HepG2 (cell line): ENCODE measurements at regions not wholly inside any gene's neighbourhood (a gene's known extent, or its start where the extent isn't known, plus 50 kb on each side); places are given as distances from the start of the nearest gene placed in this dataset.

Experiments used
- AKAP8 ChIP-seq: sonication (generic); formaldehyde crosslinking; IDR thresholded peaks from 2 replicates; pipeline ENCODE4 v1.5.1; 2020; ENCODE audit warnings: mild to moderate bottlenecking, missing genetic modification reagents
- BCL6 ChIP-seq: IDR thresholded peaks from 2 replicates; pipeline ENCODE4 v1.6.1; 2016; ENCODE audit warnings: missing genetic modification reagents, missing compliant biosample characterization
- FOXA3 ChIP-seq: IDR thresholded peaks from 2 replicates; pipeline ENCODE4 v1.6.1; 2016; ENCODE audit warnings: missing genetic modification reagents, missing compliant biosample characterization
- HOXA5 ChIP-seq: sonication (generic); formaldehyde crosslinking; IDR thresholded peaks from 2 replicates; pipeline ENCODE4 v1.4.0; 2020; ENCODE audit warnings: missing genetic modification reagents
- KAT8 ChIP-seq: IDR thresholded peaks from 2 replicates; pipeline ENCODE4 v1.6.1; 2016; ENCODE audit warnings: missing genetic modification reagents, missing compliant biosample characterization
- KDM2A ChIP-seq: sonication (generic); formaldehyde crosslinking; IDR thresholded peaks from 2 replicates; pipeline ENCODE4 v1.4.0; 2020; ENCODE audit warnings: low read depth, missing genetic modification reagents, borderline replicate concordance
- KDM3A ChIP-seq: IDR thresholded peaks from 2 replicates; pipeline ENCODE4 v1.6.1; 2018; ENCODE audit warnings: low read depth, missing compliant biosample characterization
- PAF1 ChIP-seq: IDR thresholded peaks from 2 replicates; pipeline ENCODE4 v1.6.1; 2016; ENCODE audit warnings: missing genetic modification reagents, missing compliant biosample characterization
- PHF20 ChIP-seq: sonication (generic); formaldehyde crosslinking; IDR thresholded peaks from 2 replicates; pipeline ENCODE4 v1.5.0; 2020; ENCODE audit warnings: mild to moderate bottlenecking, missing genetic modification reagents
- SUZ12 ChIP-seq: fragments of 150-350 bp; IDR thresholded peaks from 2 replicates; pipeline ENCODE4 v1.6.1; 2014; ENCODE audit warnings: low read depth, low read length
- TBL1XR1 ChIP-seq: fragments of 150-350 bp; IDR thresholded peaks from 2 replicates; pipeline ENCODE4 v1.6.1; 2014; ENCODE audit warnings: borderline replicate concordance, low read length; ENCODE audit not compliant: partially characterized antibody
- THAP9 ChIP-seq: sonication (generic); formaldehyde crosslinking; IDR thresholded peaks from 2 replicates; pipeline ENCODE4; 2020; ENCODE audit warnings: missing genetic modification reagents, mild to moderate bottlenecking, borderline replicate concordance
- ZKSCAN1 ChIP-seq: fragments of 150-350 bp; IDR thresholded peaks from 2 replicates; pipeline ENCODE4 v1.6.1; 2014; ENCODE audit warnings: low read length
- ZMYM2 ChIP-seq: sonication (generic); formaldehyde crosslinking; IDR thresholded peaks from 2 replicates; pipeline ENCODE4 v1.8.0; 2022; ENCODE audit warnings: mild to moderate bottlenecking, missing genetic modification reagents
- ZNF3 ChIP-seq: IDR thresholded peaks from 2 replicates; pipeline ENCODE4 v1.7.0; 2017; ENCODE audit warnings: inconsistent platforms
- ZNF30 ChIP-seq: sonication (generic); formaldehyde crosslinking; IDR thresholded peaks from 2 replicates; pipeline ENCODE4 v1.5.0; 2020; ENCODE audit warnings: mild to moderate bottlenecking, missing genetic modification reagents
- ZNF34 ChIP-seq: sonication (generic); formaldehyde crosslinking; IDR thresholded peaks from 2 replicates; pipeline ENCODE4 v1.4.0; 2020; ENCODE audit warnings: mild to moderate bottlenecking, missing genetic modification reagents, borderline replicate concordance
- ZNF552 ChIP-seq: sonication (generic); formaldehyde crosslinking; IDR thresholded peaks from 2 replicates; pipeline ENCODE4 v1.9.0; 2022; ENCODE audit warnings: missing genetic modification reagents, mild to moderate bottlenecking, borderline replicate concordance
- ZNF678 ChIP-seq: sonication (generic); formaldehyde crosslinking; IDR thresholded peaks from 2 replicates; pipeline ENCODE4 v1.4.0; 2020; ENCODE audit warnings: mild to moderate bottlenecking, missing genetic modification reagents
- ZNF777 ChIP-seq: sonication (generic); formaldehyde crosslinking; IDR thresholded peaks from 2 replicates; pipeline ENCODE4 v1.4.0; 2020; ENCODE audit warnings: missing genetic modification reagents
- ZNF883 ChIP-seq: sonication (generic); formaldehyde crosslinking; IDR thresholded peaks from 2 replicates; pipeline ENCODE4 v1.5.1; 2020; ENCODE audit warnings: mild to moderate bottlenecking, missing genetic modification reagents; ENCODE audit errors: not compliant biosample characterization
- TF ChIP-seq, protein P1 (sequence below): sonication (generic); formaldehyde crosslinking; conservative IDR thresholded peaks from 2 replicates; pipeline ENCODE4 v1.4.0; 2020; ENCODE audit warnings: missing genetic modification reagents
- TF ChIP-seq, protein P2 (sequence below), 2 experiments: sonication (generic) in 1 of 2; formaldehyde crosslinking in 1 of 2; IDR thresholded peaks; 2 replicates each; pipeline versions ENCODE4 v1.4.0 to v1.6.1; 2016 to 2020; ENCODE audit warnings: borderline replicate concordance in 1 of 2, low read depth in 1 of 2, mild to moderate bottlenecking in 1 of 2, missing genetic modification reagents in 1 of 2

DNA sequence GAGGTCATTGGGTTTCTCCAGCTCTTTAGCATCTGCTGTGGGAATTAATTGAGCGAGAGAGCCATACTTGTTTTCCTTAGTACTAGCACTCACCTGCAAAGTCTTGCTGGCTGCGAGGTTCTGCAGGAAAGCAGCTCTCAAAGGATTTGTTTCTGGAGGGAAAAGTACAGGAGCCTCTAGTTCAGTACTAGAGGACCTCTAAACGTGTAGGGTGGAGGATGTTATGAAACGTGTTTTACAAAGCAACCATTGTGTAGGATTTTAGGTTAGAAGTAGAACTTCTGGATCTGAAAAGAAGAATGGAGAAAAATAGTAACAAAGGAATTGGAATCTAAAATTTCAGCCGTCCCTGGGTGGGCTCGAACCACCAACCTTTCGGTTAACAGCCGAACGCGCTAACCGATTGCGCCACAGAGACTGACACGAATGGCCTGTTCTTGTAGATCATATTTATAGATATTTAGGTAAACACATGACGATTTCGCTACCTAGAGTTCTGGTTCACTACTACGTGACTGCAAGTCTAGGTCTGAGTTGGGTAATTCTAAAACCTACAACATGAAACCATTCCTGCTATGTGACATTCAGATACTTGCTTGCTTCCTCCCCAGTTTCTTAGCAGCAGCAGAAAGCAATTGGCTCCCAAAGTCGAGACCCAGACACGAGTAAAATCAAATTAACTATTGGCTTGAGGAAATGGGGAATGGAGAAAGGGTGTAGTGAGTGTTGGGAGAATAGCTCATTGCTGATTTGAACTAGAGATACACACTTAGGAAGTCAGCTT lies 60.2 kb upstream of the CFAP126 start (continued):
- TF ChIP-seq ZNF883 (CRISPR knock-in tag) (no peak), ZNF3 (no peak), ZNF777 (CRISPR knock-in tag) (0 out of 2 replicates have a peak, but pooled peaks have one; percentile 38), ZKSCAN1 (peak; percentile 28; the same call in 1 of the 2 replicates), AKAP8 (CRISPR knock-in tag) (no peak), ZNF34 (CRISPR knock-in tag) (no peak), SUZ12 (no peak), KDM3A (CRISPR knock-in tag) (peak; percentile 53; the same call in 1 of the 2 replicates), FOXA3 (CRISPR knock-in tag) (peak; percentile 91), TBL1XR1 (peak; percentile 28), PAF1 (CRISPR knock-in tag) (no peak), PHF20 (0 out of 2 replicates have a peak, but pooled peaks have one; percentile 21), ZMYM2 (CRISPR knock-in tag) (peak; percentile 75), ZNF30 (CRISPR knock-in tag) (no peak), HOXA5 (peak; percentile 80; the same call in 1 of the 2 replicates), KDM2A (peak; percentile 74; the same call in 1 of the 2 replicates), KAT8 (CRISPR knock-in tag) (0 out of 2 replicates have a peak, but pooled peaks have one; percentile 24), THAP9 (CRISPR knock-in tag) (no peak), ZNF678 (no peak), ZNF552 (no peak), BCL6 (CRISPR knock-in tag) (no peak)
- TF ChIP-seq, protein P1, sequence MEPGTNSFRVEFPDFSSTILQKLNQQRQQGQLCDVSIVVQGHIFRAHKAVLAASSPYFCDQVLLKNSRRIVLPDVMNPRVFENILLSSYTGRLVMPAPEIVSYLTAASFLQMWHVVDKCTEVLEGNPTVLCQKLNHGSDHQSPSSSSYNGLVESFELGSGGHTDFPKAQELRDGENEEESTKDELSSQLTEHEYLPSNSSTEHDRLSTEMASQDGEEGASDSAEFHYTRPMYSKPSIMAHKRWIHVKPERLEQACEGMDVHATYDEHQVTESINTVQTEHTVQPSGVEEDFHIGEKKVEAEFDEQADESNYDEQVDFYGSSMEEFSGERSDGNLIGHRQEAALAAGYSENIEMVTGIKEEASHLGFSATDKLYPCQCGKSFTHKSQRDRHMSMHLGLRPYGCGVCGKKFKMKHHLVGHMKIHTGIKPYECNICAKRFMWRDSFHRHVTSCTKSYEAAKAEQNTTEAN (CRISPR knock-in tag) = no peak
- TF ChIP-seq, protein P2, sequence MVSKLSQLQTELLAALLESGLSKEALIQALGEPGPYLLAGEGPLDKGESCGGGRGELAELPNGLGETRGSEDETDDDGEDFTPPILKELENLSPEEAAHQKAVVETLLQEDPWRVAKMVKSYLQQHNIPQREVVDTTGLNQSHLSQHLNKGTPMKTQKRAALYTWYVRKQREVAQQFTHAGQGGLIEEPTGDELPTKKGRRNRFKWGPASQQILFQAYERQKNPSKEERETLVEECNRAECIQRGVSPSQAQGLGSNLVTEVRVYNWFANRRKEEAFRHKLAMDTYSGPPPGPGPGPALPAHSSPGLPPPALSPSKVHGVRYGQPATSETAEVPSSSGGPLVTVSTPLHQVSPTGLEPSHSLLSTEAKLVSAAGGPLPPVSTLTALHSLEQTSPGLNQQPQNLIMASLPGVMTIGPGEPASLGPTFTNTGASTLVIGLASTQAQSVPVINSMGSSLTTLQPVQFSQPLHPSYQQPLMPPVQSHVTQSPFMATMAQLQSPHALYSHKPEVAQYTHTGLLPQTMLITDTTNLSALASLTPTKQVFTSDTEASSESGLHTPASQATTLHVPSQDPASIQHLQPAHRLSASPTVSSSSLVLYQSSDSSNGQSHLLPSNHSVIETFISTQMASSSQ (IDR thresholded peaks at IDR 0.05; ENCODE audit: low read depth) = 0 out of 2 replicates have a peak, but pooled peaks have one; percentile 45
- TF ChIP-seq, protein P2 (CRISPR knock-in tag; IDR thresholded peaks at IDR 0.05; ENCODE audit: borderline replicate concordance) = no peak
